ENCODE measurements at regions not wholly inside any gene's neighbourhood (a gene's known extent, or its start where the extent isn't known, plus 50 kb on each side); places are given as distances from the start of the nearest gene placed in this dataset.

DNA sequence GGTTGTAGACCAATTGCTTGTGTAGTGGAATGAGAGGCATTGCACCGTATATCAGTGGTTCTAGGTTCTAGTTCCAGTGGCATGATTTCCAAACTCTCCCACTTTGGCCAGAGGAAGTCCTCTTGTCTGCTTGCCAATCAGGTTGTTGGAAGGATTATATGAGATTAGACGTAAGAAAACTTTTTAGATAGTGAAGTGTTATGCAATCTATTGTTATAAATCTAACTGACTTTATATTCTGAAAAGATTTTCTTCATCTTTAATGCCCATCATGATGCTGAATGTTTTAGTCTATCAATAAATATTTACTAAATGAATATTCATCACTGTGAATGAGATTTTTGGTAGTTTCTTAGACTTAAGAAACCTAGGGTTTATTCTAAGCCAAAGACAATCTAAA is 152.6 kb downstream of the TFPI2 start:
- no peak for ATAC-seq (ENCODE audit: low read depth)

DNA sequence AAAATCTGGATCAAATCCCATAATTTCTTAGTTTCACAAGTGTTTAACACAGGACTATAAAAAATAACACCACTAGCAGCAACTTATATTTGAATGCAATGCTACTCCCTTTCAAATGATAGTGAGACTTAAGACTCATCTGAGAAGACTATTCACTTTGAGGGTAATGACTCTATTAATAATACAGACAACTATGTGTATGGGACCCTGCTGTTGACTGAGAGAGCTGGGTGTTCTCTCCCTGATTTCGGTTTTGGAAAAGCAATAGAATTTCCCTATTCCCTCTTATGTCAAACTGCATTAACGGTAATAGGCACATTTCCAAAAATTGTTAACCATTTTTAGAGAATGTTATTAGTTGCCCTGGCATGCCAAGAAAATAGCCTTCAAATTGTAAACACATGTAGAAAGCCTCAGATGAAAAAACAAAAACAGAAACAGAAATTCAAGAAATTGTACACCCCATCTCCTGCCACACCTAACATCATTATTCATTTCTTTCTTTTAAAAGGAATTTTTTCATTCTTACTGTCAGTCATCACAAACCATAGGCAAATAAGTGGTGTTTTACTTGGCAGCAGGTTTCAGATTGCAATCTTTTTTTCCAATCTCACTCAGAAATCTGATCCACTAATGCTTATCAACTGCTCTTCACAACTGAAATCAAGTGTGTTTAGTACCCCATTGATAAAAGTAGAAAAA is 153.7 kb downstream of the TFPI2 start:
- H3K9me3 ChIP-seq (ENCODE audit: severe bottlenecking): no peaks in the 10 kb centered on the region
- no peak for ATAC-seq (ENCODE audit: low read depth)
- no peak overlapping the region for H3K27ac ChIP-seq (ENCODE audit: poor library complexity, severe bottlenecking)
- TF ChIP-seq, protein P1, sequence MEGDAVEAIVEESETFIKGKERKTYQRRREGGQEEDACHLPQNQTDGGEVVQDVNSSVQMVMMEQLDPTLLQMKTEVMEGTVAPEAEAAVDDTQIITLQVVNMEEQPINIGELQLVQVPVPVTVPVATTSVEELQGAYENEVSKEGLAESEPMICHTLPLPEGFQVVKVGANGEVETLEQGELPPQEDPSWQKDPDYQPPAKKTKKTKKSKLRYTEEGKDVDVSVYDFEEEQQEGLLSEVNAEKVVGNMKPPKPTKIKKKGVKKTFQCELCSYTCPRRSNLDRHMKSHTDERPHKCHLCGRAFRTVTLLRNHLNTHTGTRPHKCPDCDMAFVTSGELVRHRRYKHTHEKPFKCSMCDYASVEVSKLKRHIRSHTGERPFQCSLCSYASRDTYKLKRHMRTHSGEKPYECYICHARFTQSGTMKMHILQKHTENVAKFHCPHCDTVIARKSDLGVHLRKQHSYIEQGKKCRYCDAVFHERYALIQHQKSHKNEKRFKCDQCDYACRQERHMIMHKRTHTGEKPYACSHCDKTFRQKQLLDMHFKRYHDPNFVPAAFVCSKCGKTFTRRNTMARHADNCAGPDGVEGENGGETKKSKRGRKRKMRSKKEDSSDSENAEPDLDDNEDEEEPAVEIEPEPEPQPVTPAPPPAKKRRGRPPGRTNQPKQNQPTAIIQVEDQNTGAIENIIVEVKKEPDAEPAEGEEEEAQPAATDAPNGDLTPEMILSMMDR (IDR thresholded peaks at IDR 0.05; ENCODE audit: poor library complexity, severe bottlenecking): no peak
- no peak for DNase-seq (ENCODE audit: low spot score)
- H3K27me3 ChIP-seq (ENCODE audit: insufficient read depth, poor library complexity, severe bottlenecking): no peaks in the 10 kb centered on the region
- no peaks in the 10 kb centered on the region for H3K36me3 ChIP-seq (ENCODE audit: low read depth)
- H3K4me1 ChIP-seq (ENCODE audit: insufficient read depth, poor library complexity, severe bottlenecking): peaks cover 6% of the 10 kb centered on the region
- H3K4me3 ChIP-seq (ENCODE audit: severe bottlenecking): no peak overlapping the region

More for the DNA sequence above, 152.6 kb downstream of the TFPI2 start:
- Histone ChIP-seq H3K4me1 (ENCODE audit: insufficient read depth, poor library complexity, severe bottlenecking) (peaks cover 6% of the 10 kb centered on the region), H3K9me3 (ENCODE audit: severe bottlenecking) (no peaks in the 10 kb centered on the region), H3K27ac (ENCODE audit: poor library complexity, severe bottlenecking) (no peak overlapping the region), H3K27me3 (ENCODE audit: insufficient read depth, poor library complexity, severe bottlenecking) (no peaks in the 10 kb centered on the region), H3K36me3 (ENCODE audit: low read depth) (no peaks in the 10 kb centered on the region), H3K4me3 (ENCODE audit: severe bottlenecking) (no peak overlapping the region)
- no peak for DNase-seq (ENCODE audit: low spot score)
- TF ChIP-seq, protein P1 (IDR thresholded peaks at IDR 0.05; ENCODE audit: poor library complexity, severe bottlenecking): no peak

DNA sequence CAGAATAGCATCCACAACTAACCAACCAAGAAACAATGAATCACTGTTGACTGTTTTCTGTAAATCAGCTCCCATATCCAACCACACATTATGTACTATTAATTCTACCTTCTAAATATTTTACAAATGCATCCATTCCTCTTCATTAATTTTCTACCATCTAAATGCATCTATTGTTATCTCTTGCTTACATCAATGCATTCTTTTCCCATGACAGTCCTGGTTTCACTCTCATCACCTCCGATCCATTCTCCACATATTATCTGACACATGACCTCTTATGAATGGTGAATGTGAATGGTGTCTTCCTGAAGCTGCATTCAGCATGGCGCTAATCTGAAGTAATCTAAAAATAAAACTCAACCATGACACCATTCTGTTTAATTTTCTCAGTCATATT is 153.8 kb upstream of the CALCR start:
- no peak overlapping the region for H3K4me3 ChIP-seq (ENCODE audit: severe bottlenecking)
- no peaks in the 10 kb centered on the region for H3K9me3 ChIP-seq (ENCODE audit: severe bottlenecking)
- no peaks in the 10 kb centered on the region for H3K36me3 ChIP-seq (ENCODE audit: low read depth)
- no peak for DNase-seq (ENCODE audit: low spot score)
- H3K27me3 ChIP-seq (ENCODE audit: insufficient read depth, poor library complexity, severe bottlenecking): no peaks in the 10 kb centered on the region
- TF ChIP-seq, protein P1 (IDR thresholded peaks at IDR 0.05; ENCODE audit: poor library complexity, severe bottlenecking): no peak
- H3K27ac ChIP-seq (ENCODE audit: poor library complexity, severe bottlenecking): no peak overlapping the region
- no peaks in the 10 kb centered on the region for H3K4me1 ChIP-seq (ENCODE audit: insufficient read depth, poor library complexity, severe bottlenecking)
- ATAC-seq (ENCODE audit: low read depth): 0 out of 3 replicates have a peak, but pooled peaks have one; percentile 36

DNA sequence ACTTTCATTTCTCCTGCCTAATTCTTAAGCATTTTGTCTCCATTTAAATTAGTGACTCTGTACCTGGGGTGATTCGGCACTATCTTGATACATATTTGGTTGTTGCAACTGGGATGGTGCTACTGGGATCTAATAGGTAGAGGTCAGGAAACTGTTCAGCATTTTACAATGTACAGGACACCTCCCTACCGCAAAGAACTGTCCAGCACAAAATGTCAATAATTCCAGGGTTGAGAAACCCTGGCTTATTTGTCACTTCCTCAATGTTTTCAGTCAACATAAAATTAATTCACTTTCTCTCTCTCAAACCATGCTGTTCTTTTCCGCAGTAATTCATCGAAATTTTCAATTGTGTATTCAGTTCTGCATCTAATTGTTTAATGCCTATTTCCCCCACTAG is 151.4 kb upstream of the CALCR start:
- Histone ChIP-seq H3K36me3 (ENCODE audit: low read depth) (no peaks in the 10 kb centered on the region), H3K4me3 (ENCODE audit: severe bottlenecking) (no peak overlapping the region), H3K4me1 (ENCODE audit: insufficient read depth, poor library complexity, severe bottlenecking) (no peaks in the 10 kb centered on the region), H3K27me3 (ENCODE audit: insufficient read depth, poor library complexity, severe bottlenecking) (no peaks in the 10 kb centered on the region), H3K9me3 (ENCODE audit: severe bottlenecking) (no peaks in the 10 kb centered on the region), H3K27ac (ENCODE audit: poor library complexity, severe bottlenecking) (no peak overlapping the region)
- TF ChIP-seq, protein P1 (IDR thresholded peaks at IDR 0.05; ENCODE audit: poor library complexity, severe bottlenecking): no peak
- DNase-seq (ENCODE audit: low spot score) (no peak), ATAC-seq (ENCODE audit: low read depth) (no peak)

DNA sequence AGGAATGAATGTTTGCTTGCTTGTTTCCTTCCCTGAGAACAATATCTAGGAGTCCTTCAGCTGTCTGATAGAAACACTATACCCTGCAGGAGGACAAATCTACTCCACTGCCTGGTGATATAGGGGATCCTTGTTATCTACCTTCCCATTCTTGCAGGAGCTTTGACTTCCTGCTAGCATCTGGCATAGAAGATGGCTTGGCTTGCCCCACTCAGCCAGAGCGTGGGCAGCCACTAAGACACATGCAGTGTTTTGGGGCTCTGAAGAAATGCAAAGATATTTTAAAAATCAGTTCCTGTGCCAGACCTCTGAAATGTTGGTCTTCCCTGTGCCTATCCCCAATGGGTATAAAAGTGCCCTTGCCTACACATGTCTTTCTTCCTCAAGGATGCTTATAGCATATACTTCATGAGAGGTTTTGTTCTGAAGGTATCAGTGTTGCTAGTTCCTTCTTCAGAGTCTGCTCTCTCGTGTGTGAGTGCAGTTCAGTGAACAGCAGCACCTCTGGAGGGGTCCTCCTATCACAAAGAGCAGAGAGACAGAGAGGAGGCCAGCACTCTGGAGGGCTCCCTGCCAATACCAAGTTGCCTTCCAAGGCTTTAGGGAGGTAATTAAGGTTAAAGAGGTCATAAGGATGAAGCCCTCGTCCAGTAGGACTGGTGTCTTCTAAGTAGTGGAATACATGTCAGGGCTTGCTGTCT is 149.1 kb upstream of the CALCR start:
- Histone ChIP-seq H3K27ac (ENCODE audit: poor library complexity, severe bottlenecking) (no peak overlapping the region), H3K36me3 (ENCODE audit: low read depth) (no peaks in the 10 kb centered on the region), H3K4me1 (ENCODE audit: insufficient read depth, poor library complexity, severe bottlenecking) (no peaks in the 10 kb centered on the region), H3K4me3 (ENCODE audit: severe bottlenecking) (no peak overlapping the region), H3K27me3 (ENCODE audit: insufficient read depth, poor library complexity, severe bottlenecking) (no peaks in the 10 kb centered on the region), H3K9me3 (ENCODE audit: severe bottlenecking) (no peaks in the 10 kb centered on the region)
- DNase-seq (ENCODE audit: low spot score): no peak
- TF ChIP-seq, protein P1 (IDR thresholded peaks at IDR 0.05; ENCODE audit: poor library complexity, severe bottlenecking): no peak
- no peak for ATAC-seq (ENCODE audit: low read depth)
